ENCODE measurements at regions not wholly inside any gene's neighbourhood (a gene's known extent, or its start where the extent isn't known, plus 50 kb on each side); places are given as distances from the start of the nearest gene placed in this dataset.
"Not testable (repeated sequence)": the region's sequence is repeated elsewhere in the genome, so short reads cannot be mapped to it uniquely, and the experiment has no call there.

- FAIRE-seq (no peak), DNase-seq (no peak)
- no peaks in the 10 kb centered on the region for H3K36me3 ChIP-seq (ENCODE audit: control insufficient read depth in 2 of 3, insufficient read depth in 3 of 3, low read length in 3 of 3)
- intact Hi-C loops (cut with DNase I), result no loop called here
- H3K27ac ChIP-seq (ENCODE audit: low read depth in 2 of 2, low read length in 2 of 2), result no peak overlapping the region
- H3K9me3 ChIP-seq (ENCODE audit: control insufficient read depth in 2 of 3, insufficient read depth in 1 of 3, low read length in 3 of 3), result no peaks in the 10 kb centered on the region
- no peaks in the 10 kb centered on the region for H3K27me3 ChIP-seq (ENCODE audit: control insufficient read depth, insufficient read depth, low read length)
- no peak overlapping the region for H3K9ac ChIP-seq (ENCODE audit: low read length in 3 of 3)
- TF ChIP-seq CTCF (IDR thresholded peaks at IDR 0.05; ENCODE audit: borderline replicate concordance, extremely low read depth, insufficient read depth), result no peak
- no peak overlapping the region for H3K4me3 ChIP-seq (ENCODE audit: low read length in 3 of 3)
- H3K4me1 ChIP-seq (ENCODE audit: control insufficient read depth in 2 of 3, insufficient read depth in 2 of 3, low read depth in 1 of 3, low read length in 3 of 3), result no peaks in the 10 kb centered on the region
These were observed 100.3 kb downstream of the DNAJB9 start for GRCh38 chr7:108669958-108670357.

- FAIRE-seq; intact Hi-C loops (cut with DNase I); H3K27me3 ChIP-seq (ENCODE audit: control insufficient read depth, insufficient read depth, low read length); H3K9me3 ChIP-seq (ENCODE audit: control insufficient read depth in 2 of 3, insufficient read depth in 1 of 3, low read length in 3 of 3); H3K9ac ChIP-seq (ENCODE audit: low read length in 3 of 3); DNase-seq; H3K4me1 ChIP-seq (ENCODE audit: control insufficient read depth in 2 of 3, insufficient read depth in 2 of 3, low read depth in 1 of 3, low read length in 3 of 3); H3K27ac ChIP-seq (ENCODE audit: low read depth in 2 of 2, low read length in 2 of 2); H3K4me3 ChIP-seq (ENCODE audit: low read length in 3 of 3); H3K36me3 ChIP-seq (ENCODE audit: control insufficient read depth in 2 of 3, insufficient read depth in 3 of 3, low read length in 3 of 3): not testable (repeated sequence)
These were observed 104.0 kb downstream of the DNAJB9 start for GRCh38 chr7:108673699-108674098.

- TF ChIP-seq CTCF (IDR thresholded peaks at IDR 0.05; ENCODE audit: borderline replicate concordance, extremely low read depth, insufficient read depth), result no peak
- Histone ChIP-seq H3K36me3 (ENCODE audit: control insufficient read depth in 2 of 3, insufficient read depth in 3 of 3, low read length in 3 of 3) (no peaks in the 10 kb centered on the region), H3K4me1 (ENCODE audit: control insufficient read depth in 2 of 3, insufficient read depth in 2 of 3, low read depth in 1 of 3, low read length in 3 of 3) (no peaks in the 10 kb centered on the region), H3K9me3 (ENCODE audit: control insufficient read depth in 2 of 3, insufficient read depth in 1 of 3, low read length in 3 of 3) (no peaks in the 10 kb centered on the region), H3K4me3 (ENCODE audit: low read length in 3 of 3) (no peak overlapping the region), H3K27me3 (ENCODE audit: control insufficient read depth, insufficient read depth, low read length) (no peaks in the 10 kb centered on the region), H3K9ac (ENCODE audit: low read length in 3 of 3) (no peak overlapping the region), H3K27ac (ENCODE audit: low read depth in 2 of 2, low read length in 2 of 2) (no peak overlapping the region)
- FAIRE-seq, result no peak
- intact Hi-C loops (cut with DNase I), result no loop called here
- DNase-seq, result no peak
These were observed 115.0 kb downstream of the DNAJB9 start for GRCh38 chr7:108684629-108685028.

GRCh38 chr7:108686494-108686893 lies 116.8 kb downstream of the DNAJB9 start:
- FAIRE-seq (no peak), DNase-seq (no peak)
- intact Hi-C loops (cut with DNase I), result no loop called here
- no peaks in the 10 kb centered on the region for H3K9me3 ChIP-seq (ENCODE audit: control insufficient read depth in 2 of 3, insufficient read depth in 1 of 3, low read length in 3 of 3)
- no peak overlapping the region for H3K9ac ChIP-seq (ENCODE audit: low read length in 3 of 3)
- H3K27ac ChIP-seq (ENCODE audit: low read depth in 2 of 2, low read length in 2 of 2), result no peak overlapping the region
- H3K36me3 ChIP-seq (ENCODE audit: control insufficient read depth in 2 of 3, insufficient read depth in 3 of 3, low read length in 3 of 3), result no peaks in the 10 kb centered on the region
- H3K4me3 ChIP-seq (ENCODE audit: low read length in 3 of 3), result no peak overlapping the region
- H3K4me1 ChIP-seq (ENCODE audit: control insufficient read depth in 2 of 3, insufficient read depth in 2 of 3, low read depth in 1 of 3, low read length in 3 of 3), result no peaks in the 10 kb centered on the region
- no peak for TF ChIP-seq CTCF (IDR thresholded peaks at IDR 0.05; ENCODE audit: borderline replicate concordance, extremely low read depth, insufficient read depth)
- no peaks in the 10 kb centered on the region for H3K27me3 ChIP-seq (ENCODE audit: control insufficient read depth, insufficient read depth, low read length)
